Neural progenitor cell (in vitro differentiated cells): ENCODE measurements at regions not wholly inside any gene's neighbourhood (a gene's known extent, or its start where the extent isn't known, plus 50 kb on each side); places are given as distances from the start of the nearest gene placed in this dataset.

Experiments used
- DNase-seq: peaks from one replicate; pipeline ENCODE4 v3.0.0-alpha.2; 2016; ENCODE audit warnings: low spot score
- H2AFZ ChIP-seq: fragments of 200-600 bp; sonication (generic); replicated peaks from 2 replicates; pipeline ENCODE4 v1.6.1; 2016; ENCODE audit warnings: antibody characterized with exemption
- H3F3A ChIP-seq: fragments of 200-600 bp; sonication (generic); 2 replicates; pipeline ENCODE4 v1.6.1; 2016; ENCODE audit warnings: antibody characterized with exemption, low read depth
- H3K27ac ChIP-seq: fragments of 200-600 bp; sonication (generic); 2 replicates; pipeline ENCODE4 v1.5.1; 2016; ENCODE audit warnings: mild to moderate bottlenecking
- H3K27me3 ChIP-seq: fragments of 200-600 bp; sonication (generic); 2 replicates; pipeline ENCODE4 v1.6.1; 2016; ENCODE audit warnings: mild to moderate bottlenecking, moderate library complexity
- H3K36me3 ChIP-seq: fragments of 200-600 bp; sonication (generic); 2 replicates; pipeline ENCODE4 v1.5.1; 2016
- H3K4me1 ChIP-seq: fragments of 200-600 bp; sonication (generic); 2 replicates; pipeline ENCODE4 v1.6.1; 2016; ENCODE audit warnings: mixed run types
- H3K4me2 ChIP-seq: fragments of 200-600 bp; sonication (generic); 2 replicates; pipeline ENCODE4 v1.6.1; 2016
- H3K4me3 ChIP-seq: fragments of 200-600 bp; sonication (generic); 2 replicates; pipeline ENCODE4 v1.5.1; 2016
- H3K79me2 ChIP-seq: fragments of 200-600 bp; sonication (generic); 2 replicates; pipeline ENCODE4 v1.6.1; 2016; ENCODE audit warnings: low read depth
- H3K9ac ChIP-seq: fragments of 200-600 bp; sonication (generic); 2 replicates; pipeline ENCODE4 v1.6.1; 2016
- H3K9me3 ChIP-seq: fragments of 200-600 bp; sonication (generic); 2 replicates; pipeline ENCODE4 v1.5.1; 2016; ENCODE audit warnings: low read depth
- H4K20me1 ChIP-seq: fragments of 200-600 bp; sonication (generic); 2 replicates; pipeline ENCODE4 v1.6.1; 2016; ENCODE audit warnings: low read depth
- H3K27ac Mint-ChIP-seq: 3 replicates; pipeline ENCODE4 v1.8.0; 2021; ENCODE audit warnings: mixed read lengths
- H3K27me3 Mint-ChIP-seq: 2 replicates; pipeline ENCODE4 v1.8.0; 2022; ENCODE audit warnings: low read depth, mild to moderate bottlenecking, inconsistent platforms, moderate library complexity, mixed read lengths; ENCODE audit not compliant: insufficient read depth
- H3K36me3 Mint-ChIP-seq: 3 replicates; pipeline ENCODE4 v1.8.0; 2021; ENCODE audit warnings: mixed read lengths
- H3K4me1 Mint-ChIP-seq: 3 replicates; pipeline ENCODE4 v1.8.0; 2021; ENCODE audit warnings: mixed read lengths
- H3K4me3 Mint-ChIP-seq: 3 replicates; pipeline ENCODE4 v1.8.0; 2021; ENCODE audit warnings: mild to moderate bottlenecking, moderate library complexity, mixed read lengths
- H3K9me3 Mint-ChIP-seq: 3 replicates; pipeline ENCODE4 v1.8.0; 2020; ENCODE audit warnings: mixed read lengths
- CTCF ChIP-seq: fragments of 200-600 bp; sonication (generic); IDR thresholded peaks from 2 replicates; pipeline ENCODE4 v1.5.1; 2017; ENCODE audit warnings: antibody characterized with exemption, mild to moderate bottlenecking
- EZH2 ChIP-seq: fragments of 200-600 bp; sonication (generic); IDR thresholded peaks from 2 replicates; pipeline ENCODE4 v1.6.1; 2017; ENCODE audit warnings: antibody characterized with exemption, mild to moderate bottlenecking, moderate library complexity
- EZH2phosphoT487 ChIP-seq: fragments of 200-600 bp; sonication (generic); IDR thresholded peaks from 2 replicates; pipeline ENCODE4 v1.6.1; 2017; ENCODE audit warnings: antibody characterized with exemption

GRCh38 chr15:39503526-39503925, 77.4 kb upstream of the THBS1 start:
- no peak for DNase-seq
- Histone ChIP-seq H3F3A (no peaks in the 10 kb centered on the region), H3K27me3 (no peaks in the 10 kb centered on the region), H4K20me1 (no peaks in the 10 kb centered on the region), H3K4me3 (no peak overlapping the region), H3K4me1 (no peaks in the 10 kb centered on the region), H3K9ac (no peak overlapping the region), H3K36me3 (no peaks in the 10 kb centered on the region), H3K9me3 (no peaks in the 10 kb centered on the region), H3K4me2 (no peak overlapping the region), H3K27ac (no peak overlapping the region), H2AFZ (no peak overlapping the region), H3K79me2 (no peaks in the 10 kb centered on the region)
- TF ChIP-seq CTCF (no peak), EZH2phosphoT487 (no peak), EZH2 (no peak)
- Mint-ChIP-seq H3K36me3 (no peaks in the 10 kb centered on the region), H3K4me1 (no peaks in the 10 kb centered on the region), H3K9me3 (no peaks in the 10 kb centered on the region), H3K4me3 (no peak overlapping the region), H3K27me3 (no peaks in the 10 kb centered on the region), H3K27ac (no peak overlapping the region)

GRCh38 chr15:39504808-39505207, 76.1 kb upstream of the THBS1 start:
- Histone ChIP-seq H3K4me1 (no peaks in the 10 kb centered on the region), H3K36me3 (no peaks in the 10 kb centered on the region), H3K4me2 (no peak overlapping the region), H3K27me3 (no peaks in the 10 kb centered on the region), H4K20me1 (no peaks in the 10 kb centered on the region), H2AFZ (no peak overlapping the region), H3F3A (no peaks in the 10 kb centered on the region), H3K27ac (no peak overlapping the region), H3K4me3 (no peak overlapping the region), H3K79me2 (no peaks in the 10 kb centered on the region), H3K9ac (no peak overlapping the region), H3K9me3 (no peaks in the 10 kb centered on the region)
- no peak for DNase-seq
- TF ChIP-seq EZH2phosphoT487 = no peak
- no peak for TF ChIP-seq CTCF
- no peak for TF ChIP-seq EZH2
- Mint-ChIP-seq H3K4me1 (no peaks in the 10 kb centered on the region), H3K27me3 (no peaks in the 10 kb centered on the region), H3K36me3 (no peaks in the 10 kb centered on the region), H3K27ac (no peak overlapping the region), H3K4me3 (no peak overlapping the region), H3K9me3 (no peaks in the 10 kb centered on the region)

- no peak overlapping the region for H3K4me2 ChIP-seq
- no peak for DNase-seq
- Mint-ChIP-seq H3K9me3 (no peaks in the 10 kb centered on the region), H3K4me3 (no peak overlapping the region), H3K36me3 (no peaks in the 10 kb centered on the region), H3K4me1 (no peaks in the 10 kb centered on the region), H3K27me3 (no peaks in the 10 kb centered on the region), H3K27ac (no peak overlapping the region)
- no peak overlapping the region for H3K27ac ChIP-seq
- TF ChIP-seq EZH2phosphoT487 (no peak), CTCF (no peak), EZH2 (no peak)
- H3K9me3 ChIP-seq = no peaks in the 10 kb centered on the region
- no peaks in the 10 kb centered on the region for H3K79me2 ChIP-seq
- H3K4me1 ChIP-seq = no peaks in the 10 kb centered on the region
- no peak overlapping the region for H3K9ac ChIP-seq
- H3K4me3 ChIP-seq = no peak overlapping the region
- H3K27me3 ChIP-seq = no peaks in the 10 kb centered on the region
- H3F3A ChIP-seq = no peaks in the 10 kb centered on the region
- no peaks in the 10 kb centered on the region for H4K20me1 ChIP-seq
- no peaks in the 10 kb centered on the region for H3K36me3 ChIP-seq
- H2AFZ ChIP-seq = no peak overlapping the region
Measured at GRCh38 chr15:39506146-39506545, 74.7 kb upstream of the THBS1 start.

- no peaks in the 10 kb centered on the region for H3K27me3 ChIP-seq
- H4K20me1 ChIP-seq = no peaks in the 10 kb centered on the region
- no peaks in the 10 kb centered on the region for H3K4me1 Mint-ChIP-seq
- H3K9me3 Mint-ChIP-seq = no peaks in the 10 kb centered on the region
- H3F3A ChIP-seq = no peaks in the 10 kb centered on the region
- H3K27ac Mint-ChIP-seq = peak overlapping the region; percentile 28
- no peaks in the 10 kb centered on the region for H3K27me3 Mint-ChIP-seq
- DNase-seq = no peak
- H3K4me3 Mint-ChIP-seq = no peak overlapping the region
- H3K4me1 ChIP-seq = no peaks in the 10 kb centered on the region
- no peaks in the 10 kb centered on the region for H3K79me2 ChIP-seq
- no peak overlapping the region for H3K9ac ChIP-seq
- no peak overlapping the region for H3K4me3 ChIP-seq
- TF ChIP-seq CTCF = no peak
- TF ChIP-seq EZH2phosphoT487 = no peak
- TF ChIP-seq EZH2 = no peak
- no peak overlapping the region for H3K27ac ChIP-seq
- H3K9me3 ChIP-seq = no peaks in the 10 kb centered on the region
- no peak overlapping the region for H3K4me2 ChIP-seq
- H3K36me3 Mint-ChIP-seq = no peaks in the 10 kb centered on the region
- no peaks in the 10 kb centered on the region for H3K36me3 ChIP-seq
- H2AFZ ChIP-seq = no peak overlapping the region
Measured at GRCh38 chr15:39508536-39508935, 72.3 kb upstream of the THBS1 start.
